Ramos (cell line): ENCODE measurements at regions not wholly inside any gene's neighbourhood (a gene's known extent, or its start where the extent isn't known, plus 50 kb on each side); places are given as distances from the start of the nearest gene placed in this dataset.

ENCODE experiments used
- in situ Hi-C: fragments of 300-500 bp; cut with MboI; formaldehyde crosslinking; loops from one replicate; pipeline ENCODE4 v1.14.3; 2022; ENCODE audit warnings: low sequenced_read_pairs; ENCODE audit not compliant: unreplicated experiment

- in situ Hi-C loops: no loop called here
These were observed 216.4 kb upstream of the MAP3K1 start for GRCh38 chr5:56598941-56599340.

GRCh38 chr5:56596155-56596554, 219.2 kb upstream of the MAP3K1 start:
- in situ Hi-C loops: no loop called here

- in situ Hi-C loops: no loop called here
These were observed 219.8 kb upstream of the MAP3K1 start for GRCh38 chr5:56595566-56595965.

DNA sequence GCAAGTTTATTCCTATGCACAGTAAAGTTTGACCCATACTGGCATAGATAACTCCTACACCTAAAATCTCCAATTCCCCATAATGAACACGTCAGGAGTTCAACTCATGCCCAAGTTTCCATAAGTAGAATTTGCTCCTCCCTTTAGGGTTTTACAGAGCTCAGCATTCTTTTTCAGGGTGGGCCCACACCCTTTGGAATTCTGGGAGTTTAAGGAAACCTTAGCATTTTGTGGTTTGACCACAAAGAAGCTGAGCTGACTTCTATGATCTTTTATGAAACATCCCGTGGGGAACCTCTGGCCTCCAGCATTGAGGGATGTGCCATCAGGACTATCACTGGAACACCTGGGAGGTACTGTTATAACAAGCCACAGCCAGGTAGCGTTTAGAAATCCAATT, 220.6 kb upstream of the MAP3K1 start:
- in situ Hi-C loops: no loop called here

GRCh38 chr5:56591081-56591480, 224.3 kb upstream of the MAP3K1 start:
- in situ Hi-C loops: no loop called here

GRCh38 chr5:56589481-56589860, 225.9 kb upstream of the MAP3K1 start:
- in situ Hi-C loops: no loop called here

GRCh38 chr5:56588636-56589480, 226.5 kb upstream of the MAP3K1 start:
- in situ Hi-C loops: no loop called here

- in situ Hi-C loops: no loop called here
These were observed 227.2 kb upstream of the MAP3K1 start for GRCh38 chr5:56588131-56588487.

DNA sequence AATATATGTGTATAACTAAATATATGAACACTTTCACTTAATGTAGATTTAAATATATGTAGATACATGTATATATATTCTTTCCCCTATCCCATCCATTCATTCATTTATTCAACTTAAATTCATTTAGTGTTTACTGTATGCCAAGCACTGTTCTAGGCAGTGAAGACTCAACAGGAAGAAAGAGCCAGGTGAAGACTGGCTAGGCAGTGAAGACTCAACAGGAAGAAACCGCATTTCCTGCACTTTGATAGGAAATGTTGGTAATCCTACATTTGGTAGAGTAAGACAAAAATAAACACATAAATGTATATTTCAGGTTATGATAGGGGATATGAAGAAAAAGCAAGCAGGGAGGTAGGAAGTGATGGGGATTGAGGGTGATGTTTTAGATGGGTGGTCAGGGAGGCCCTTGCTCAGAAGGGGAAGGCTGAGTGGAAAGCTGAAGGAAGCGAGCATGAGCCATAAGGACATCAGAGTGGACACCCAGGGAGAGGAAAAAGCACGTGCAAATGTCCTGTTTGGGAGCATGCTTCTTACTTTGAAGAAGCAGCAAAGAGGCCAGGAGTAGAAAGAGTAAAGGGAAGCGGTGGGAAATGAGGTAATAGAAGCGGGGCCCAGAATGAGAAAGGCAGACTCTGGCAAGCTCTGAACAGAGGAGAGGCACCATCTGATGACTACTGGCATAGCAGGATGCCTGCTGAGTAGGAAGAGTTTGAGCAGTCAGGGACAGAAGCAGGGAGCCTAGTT, 227.8 kb upstream of the MAP3K1 start:
- in situ Hi-C loops: no loop called here

GRCh38 chr5:56585999-56586691, 229.2 kb upstream of the MAP3K1 start:
- in situ Hi-C loops: no loop called here

DNA sequence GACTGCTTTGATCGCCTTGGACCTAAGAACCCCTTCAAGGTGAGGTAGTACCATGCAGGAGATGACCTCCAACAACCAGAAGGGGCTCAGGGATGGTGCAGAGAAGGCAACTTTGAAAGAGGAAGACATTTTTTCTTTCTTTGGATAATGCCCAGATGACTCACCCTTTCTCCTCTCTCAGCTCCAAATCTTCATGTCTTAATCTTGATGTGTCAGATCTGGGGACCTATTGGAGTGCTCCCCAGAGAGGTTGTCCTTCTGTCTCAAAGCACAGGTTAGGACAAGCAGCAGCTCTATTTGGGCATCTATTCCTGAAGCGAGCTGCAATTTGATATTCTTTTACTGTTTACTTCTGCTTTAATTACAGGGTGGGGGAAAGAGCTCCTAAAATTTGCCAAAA, 229.9 kb upstream of the MAP3K1 start:
- in situ Hi-C loops: no loop called here

GRCh38 chr5:56581426-56581825, 233.9 kb upstream of the MAP3K1 start:
- in situ Hi-C loops: no loop called here

GRCh38 chr5:56580864-56581263, 234.5 kb upstream of the MAP3K1 start:
- in situ Hi-C loops: no loop called here

GRCh38 chr5:56575821-56576220, 239.5 kb upstream of the MAP3K1 start:
- in situ Hi-C loops: no loop called here

DNA sequence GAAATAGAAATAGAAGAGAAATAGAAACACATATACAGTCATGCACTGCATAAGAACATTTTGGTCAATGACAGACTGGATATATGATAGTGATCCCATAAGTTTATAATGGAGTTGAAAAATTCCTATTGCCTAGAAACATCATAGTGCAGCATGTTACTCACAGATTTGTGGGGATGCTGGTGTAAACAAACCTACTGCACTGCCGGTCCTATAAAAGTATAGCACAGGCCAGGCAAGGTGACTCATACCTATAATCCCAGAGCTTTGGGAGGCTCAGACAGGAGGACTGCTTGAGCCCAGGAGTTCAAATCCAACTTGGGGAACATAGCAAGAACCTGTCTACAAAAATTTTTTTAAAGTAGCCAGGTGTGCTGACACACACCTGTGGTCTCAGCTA, 240.6 kb upstream of the MAP3K1 start:
- in situ Hi-C loops: no loop called here

DNA sequence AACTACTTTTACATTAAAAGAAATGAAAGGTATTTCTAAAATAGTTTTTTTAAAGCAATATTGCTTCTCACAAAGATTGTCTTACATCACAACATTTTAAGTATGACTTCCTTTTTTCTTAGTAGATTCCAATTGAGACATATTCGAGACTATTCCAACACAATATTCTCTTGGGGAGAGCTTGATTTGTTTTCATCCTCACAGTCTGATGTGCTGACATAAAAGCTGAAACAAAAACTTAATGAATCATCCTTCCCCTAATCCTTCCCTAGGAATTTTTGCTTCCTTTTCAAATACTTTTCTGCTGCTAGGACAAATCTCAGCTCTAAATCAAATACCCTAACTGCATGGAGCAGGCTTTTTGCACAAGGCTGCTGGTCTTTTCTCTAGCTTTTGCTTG, 245.8 kb upstream of the MAP3K1 start:
- in situ Hi-C loops: no loop called here

DNA sequence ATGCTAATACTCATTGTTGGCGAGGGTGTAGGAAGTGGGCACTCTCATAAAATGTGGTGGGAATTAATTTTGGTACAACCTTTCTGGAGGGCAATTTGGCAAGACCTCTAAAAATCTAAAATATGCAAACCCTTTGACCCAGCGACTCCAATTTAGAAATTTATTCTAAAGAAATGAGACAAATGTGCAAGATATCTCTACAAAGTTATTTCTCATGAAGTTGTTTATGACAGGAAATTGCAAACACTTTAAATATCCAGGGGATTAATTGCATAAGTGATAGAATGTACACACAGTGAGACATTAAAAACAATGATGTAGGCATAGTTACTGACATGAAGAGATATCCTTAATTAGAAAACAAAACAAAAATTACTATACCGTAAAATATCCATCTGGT, 246.3 kb upstream of the MAP3K1 start:
- in situ Hi-C loops: no loop called here

DNA sequence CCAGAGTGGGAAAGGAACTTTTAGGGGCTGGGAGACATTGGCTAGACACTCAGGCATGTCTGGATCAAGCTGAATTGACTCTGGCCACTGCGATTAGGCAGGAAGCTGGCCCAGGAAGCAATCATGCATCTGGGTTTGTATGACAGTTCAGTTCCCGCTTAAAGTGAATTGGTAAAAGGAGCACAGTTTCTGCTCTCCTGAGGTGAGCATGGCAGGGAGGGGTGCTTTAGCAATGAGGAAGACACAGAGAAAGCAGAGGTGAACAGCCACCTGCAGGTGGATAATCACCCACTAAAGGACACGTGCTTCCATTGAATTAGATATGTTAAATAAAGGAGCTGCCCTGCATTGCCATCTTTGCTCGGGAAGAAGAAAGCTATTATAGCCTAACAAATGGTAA, 248.1 kb upstream of the MAP3K1 start:
- in situ Hi-C loops: no loop called here

DNA sequence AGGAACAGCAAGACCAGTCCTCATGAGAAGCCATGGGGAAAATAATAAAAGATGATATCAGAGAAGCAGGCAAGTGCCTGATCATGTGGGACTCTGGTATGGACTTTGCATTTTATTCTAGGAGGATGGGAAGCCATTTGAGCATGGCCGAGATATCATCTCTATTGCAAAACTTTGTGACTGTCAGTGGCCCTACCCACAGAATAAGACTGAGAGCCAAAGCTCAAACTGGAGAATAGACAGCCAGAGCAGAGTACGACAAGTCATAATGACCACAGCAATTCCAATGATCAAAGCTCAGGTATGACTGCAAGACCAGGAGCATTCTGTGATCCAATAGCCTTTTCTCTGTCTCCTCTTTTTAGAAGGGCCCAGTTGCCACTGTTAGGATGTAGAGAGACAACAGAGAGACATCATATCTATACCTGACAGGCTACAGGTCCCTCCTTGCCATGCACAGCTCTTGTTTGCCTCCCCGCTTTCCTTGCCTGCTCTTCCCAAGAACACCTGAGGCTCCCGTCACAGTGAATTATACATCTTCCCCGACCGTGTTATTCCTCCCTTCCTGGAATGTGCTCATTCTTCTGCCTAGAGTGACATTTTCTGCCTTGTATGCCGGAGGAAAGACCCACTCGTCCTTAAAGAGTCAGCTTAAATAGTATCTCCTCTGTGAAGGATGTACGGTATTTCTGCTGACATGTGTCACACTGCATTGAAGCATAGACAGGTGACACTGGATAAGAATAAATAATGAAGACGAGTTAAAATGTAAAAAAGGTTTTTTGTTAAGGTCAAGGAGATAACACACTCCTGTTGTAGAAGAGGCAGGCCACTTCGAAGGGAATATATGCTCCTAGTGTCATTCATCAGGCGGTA, 248.7 kb upstream of the MAP3K1 start:
- in situ Hi-C loops: no loop called here

- in situ Hi-C loops: no loop called here
These were observed 249.7 kb upstream of the MAP3K1 start for GRCh38 chr5:56565644-56566043.
